Liver (tissue), 3 donors: ENCODE measurements at regions not wholly inside any gene's neighbourhood (a gene's known extent, or its start where the extent isn't known, plus 50 kb on each side); places are given as distances from the start of the nearest gene placed in this dataset.

ENCODE experiments used
- CTCF ChIP-seq: fragments of 150-350 bp; IDR thresholded peaks from 2 replicates; pipeline ENCODE4 v1.5.1; 2017; ENCODE audit warnings: improper control_type of control experiment, low read depth, low read length; ENCODE audit not compliant: missing input control
- GABPA ChIP-seq, 2 donors: IDR thresholded peaks in 1 of 2; conservative IDR thresholded peaks in 1 of 2; 2 replicates each; pipeline ENCODE4 v1.6.1; 2016; ENCODE audit warnings: antibody characterized with exemption in 2 of 2, mild to moderate bottlenecking in 1 of 2, moderate library complexity in 1 of 2
- RAD21 ChIP-seq, 2 donors: IDR thresholded peaks; 2 replicates each; pipeline ENCODE4 v1.6.1; 2016; ENCODE audit warnings: antibody characterized with exemption in 2 of 2, mild to moderate bottlenecking in 2 of 2
- RXRA ChIP-seq, 2 donors: IDR thresholded peaks; 2 replicates each; pipeline ENCODE4 v1.6.1; 2017 to 2018; ENCODE audit warnings: antibody characterized with exemption in 2 of 2, mild to moderate bottlenecking in 1 of 2
- TAF1 ChIP-seq: conservative IDR thresholded peaks from 2 replicates; pipeline ENCODE4 v1.6.1; 2016; ENCODE audit warnings: antibody characterized with exemption, mild to moderate bottlenecking
- YY1 ChIP-seq: IDR thresholded peaks from 2 replicates; pipeline ENCODE4 v1.6.1; 2016; ENCODE audit warnings: antibody characterized with exemption, mild to moderate bottlenecking
- TF ChIP-seq, protein P1 (sequence below): IDR thresholded peaks from 2 replicates; pipeline ENCODE4 v1.6.1; 2016; ENCODE audit warnings: antibody characterized with exemption
- TF ChIP-seq, protein P2 (sequence below): IDR thresholded peaks from 2 replicates; pipeline ENCODE4 v1.6.1; 2016; ENCODE audit warnings: antibody characterized with exemption
- TF ChIP-seq, protein P3 (sequence below): IDR thresholded peaks from 2 replicates; pipeline ENCODE4 v1.6.1; 2016; ENCODE audit warnings: antibody characterized with exemption, mild to moderate bottlenecking
- donor health status: healthy.
- donor health status: healthy.

DNA sequence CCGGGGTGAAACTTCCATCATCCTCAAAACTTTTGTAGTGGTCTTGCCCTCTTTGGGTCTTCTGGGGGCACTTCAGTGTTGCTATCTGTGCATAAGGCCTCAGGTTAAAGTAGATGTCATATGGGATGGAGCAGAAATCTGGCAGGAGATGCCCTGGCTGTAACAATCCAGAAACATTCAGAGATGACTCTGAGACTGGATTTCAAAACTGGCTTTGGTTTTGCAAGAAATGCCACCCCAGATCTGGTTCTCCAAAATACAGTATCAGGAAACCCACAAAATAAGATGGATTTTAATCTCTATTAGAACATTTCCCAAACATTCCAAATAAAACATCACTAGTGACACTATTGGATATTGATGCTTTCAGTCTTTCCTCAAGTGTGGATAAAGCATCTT, 191.5 kb downstream of the REEP3 start:
- TF ChIP-seq CTCF = no peak
- TF ChIP-seq, protein P1, sequence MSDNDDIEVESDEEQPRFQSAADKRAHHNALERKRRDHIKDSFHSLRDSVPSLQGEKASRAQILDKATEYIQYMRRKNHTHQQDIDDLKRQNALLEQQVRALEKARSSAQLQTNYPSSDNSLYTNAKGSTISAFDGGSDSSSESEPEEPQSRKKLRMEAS = no peak
- TF ChIP-seq RAD21 (IDR thresholded peaks at IDR 0.05) = no peak
- TF ChIP-seq GABPA (IDR thresholded peaks at IDR 0.05 in 1 of 2, conservative IDR thresholded peaks at IDR 0.05 in 1 of 2) = no peak
- TF ChIP-seq, protein P2, sequence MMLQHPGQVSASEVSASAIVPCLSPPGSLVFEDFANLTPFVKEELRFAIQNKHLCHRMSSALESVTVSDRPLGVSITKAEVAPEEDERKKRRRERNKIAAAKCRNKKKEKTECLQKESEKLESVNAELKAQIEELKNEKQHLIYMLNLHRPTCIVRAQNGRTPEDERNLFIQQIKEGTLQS = no peak
- TF ChIP-seq, protein P3, sequence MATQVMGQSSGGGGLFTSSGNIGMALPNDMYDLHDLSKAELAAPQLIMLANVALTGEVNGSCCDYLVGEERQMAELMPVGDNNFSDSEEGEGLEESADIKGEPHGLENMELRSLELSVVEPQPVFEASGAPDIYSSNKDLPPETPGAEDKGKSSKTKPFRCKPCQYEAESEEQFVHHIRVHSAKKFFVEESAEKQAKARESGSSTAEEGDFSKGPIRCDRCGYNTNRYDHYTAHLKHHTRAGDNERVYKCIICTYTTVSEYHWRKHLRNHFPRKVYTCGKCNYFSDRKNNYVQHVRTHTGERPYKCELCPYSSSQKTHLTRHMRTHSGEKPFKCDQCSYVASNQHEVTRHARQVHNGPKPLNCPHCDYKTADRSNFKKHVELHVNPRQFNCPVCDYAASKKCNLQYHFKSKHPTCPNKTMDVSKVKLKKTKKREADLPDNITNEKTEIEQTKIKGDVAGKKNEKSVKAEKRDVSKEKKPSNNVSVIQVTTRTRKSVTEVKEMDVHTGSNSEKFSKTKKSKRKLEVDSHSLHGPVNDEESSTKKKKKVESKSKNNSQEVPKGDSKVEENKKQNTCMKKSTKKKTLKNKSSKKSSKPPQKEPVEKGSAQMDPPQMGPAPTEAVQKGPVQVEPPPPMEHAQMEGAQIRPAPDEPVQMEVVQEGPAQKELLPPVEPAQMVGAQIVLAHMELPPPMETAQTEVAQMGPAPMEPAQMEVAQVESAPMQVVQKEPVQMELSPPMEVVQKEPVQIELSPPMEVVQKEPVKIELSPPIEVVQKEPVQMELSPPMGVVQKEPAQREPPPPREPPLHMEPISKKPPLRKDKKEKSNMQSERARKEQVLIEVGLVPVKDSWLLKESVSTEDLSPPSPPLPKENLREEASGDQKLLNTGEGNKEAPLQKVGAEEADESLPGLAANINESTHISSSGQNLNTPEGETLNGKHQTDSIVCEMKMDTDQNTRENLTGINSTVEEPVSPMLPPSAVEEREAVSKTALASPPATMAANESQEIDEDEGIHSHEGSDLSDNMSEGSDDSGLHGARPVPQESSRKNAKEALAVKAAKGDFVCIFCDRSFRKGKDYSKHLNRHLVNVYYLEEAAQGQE = no peak
- no peak for TF ChIP-seq RXRA (IDR thresholded peaks at IDR 0.05)
- TF ChIP-seq YY1 = no peak
- no peak for TF ChIP-seq TAF1
